MCF 10A (cell line): ENCODE measurements at regions not wholly inside any gene's neighbourhood (a gene's known extent, or its start where the extent isn't known, plus 50 kb on each side); places are given as distances from the start of the nearest gene placed in this dataset.

Experiments
- BruUV-seq: library from RNA; stranded (reverse); fragments of 400-500 nt; replicated peaks from 2 replicates; lab custom pipeline; 2021; lab: Mats Ljungman, UMichigan
- CTCF ChIA-PET: fragments of 300-600 bp; sonication (Branson Sonifier 250); formaldehyde crosslinking; extraction: SDS; loops from one replicate; lab custom pipeline; 2021; ENCODE audit warnings: antibody characterized with exemption, inconsistent platforms; lab: Yijun Ruan, JAX
- POLR2A ChIA-PET: fragments of 300-600, 350-650 bp; sonication (Branson Sonifier 250); formaldehyde crosslinking; extraction: SDS; loops from one replicate; lab custom pipeline; 2020; ENCODE audit warnings: antibody characterized with exemption, inconsistent platforms; lab: Yijun Ruan, JAX
- DNase-seq: peaks from one replicate; pipeline ENCODE4 v3.0.0-alpha.2; 2018; ENCODE audit not compliant: unreplicated experiment
- H3K27ac Mint-ChIP-seq: one replicate; pipeline ENCODE4 v1.8.0; 2022; ENCODE audit warnings: mild to moderate bottlenecking, low read depth, mixed read lengths; ENCODE audit not compliant: unreplicated experiment
- H3K27me3 Mint-ChIP-seq: one replicate; pipeline ENCODE4 v1.8.0; 2022; ENCODE audit warnings: mixed read lengths; ENCODE audit not compliant: insufficient read depth, unreplicated experiment
- H3K36me3 Mint-ChIP-seq: one replicate; pipeline ENCODE4 v1.8.0; 2022; ENCODE audit warnings: mild to moderate bottlenecking, moderate library complexity, mixed read lengths; ENCODE audit not compliant: insufficient read depth, unreplicated experiment
- H3K4me1 Mint-ChIP-seq: one replicate; pipeline ENCODE4 v1.8.0; 2022; ENCODE audit warnings: mixed read lengths; ENCODE audit not compliant: insufficient read depth, unreplicated experiment
- H3K4me3 Mint-ChIP-seq: one replicate; pipeline ENCODE4 v1.8.0; 2022; ENCODE audit warnings: mild to moderate bottlenecking, moderate library complexity, mixed read lengths; ENCODE audit not compliant: unreplicated experiment
- H3K9me3 Mint-ChIP-seq: one replicate; pipeline ENCODE4 v1.8.0; 2022; ENCODE audit warnings: mixed read lengths; ENCODE audit not compliant: unreplicated experiment
- intact Hi-C: fragments of 100-400 bp; cut with micrococcal nuclease; formaldehyde crosslinking; loops from 2 replicates; pipeline ENCODE4 v1.14.1; 2022
- TF ChIP-seq, protein P1 (sequence below): fragments of 200-600 bp; IDR thresholded peaks from one replicate; pipeline ENCODE4 v1.8.0; 2022; ENCODE audit warnings: antibody characterized with exemption, mild to moderate bottlenecking; ENCODE audit not compliant: unreplicated experiment

DNA sequence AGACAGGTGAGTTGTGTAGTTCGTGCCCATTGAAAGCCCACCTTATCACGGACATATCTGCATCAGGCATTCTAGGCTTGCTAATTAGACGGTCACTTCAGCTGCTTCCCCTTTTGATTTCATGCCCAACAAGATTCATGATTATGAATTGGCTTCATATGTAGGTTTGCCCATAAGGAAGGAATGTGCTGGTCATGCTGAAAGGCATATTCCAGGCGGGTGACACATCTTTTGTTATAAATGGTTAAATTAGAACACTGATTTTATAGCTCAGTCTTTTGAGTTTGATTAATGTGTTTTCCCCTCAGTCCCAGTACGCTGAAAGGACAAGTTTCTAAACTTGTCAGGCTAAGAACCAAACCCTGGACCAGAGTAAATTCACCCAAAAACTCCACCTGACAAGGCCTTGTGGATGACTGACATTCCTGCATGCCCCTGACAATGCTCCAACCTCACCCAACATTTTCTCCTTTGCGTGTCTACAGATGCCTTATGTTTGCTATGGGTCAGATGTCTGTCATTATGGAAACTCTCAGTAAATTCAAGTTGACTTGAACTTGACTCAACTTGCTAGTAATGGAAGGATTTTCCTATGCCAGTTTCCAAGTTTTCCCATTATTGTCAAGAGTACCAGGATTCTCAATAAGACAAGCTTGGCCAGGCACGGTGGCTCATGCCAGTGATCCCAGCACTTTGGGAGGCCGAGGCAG, 421.9 kb downstream of the PMP22 start:
- Mint-ChIP-seq H3K36me3 (no peaks in the 10 kb centered on the region), H3K27me3 (no peaks in the 10 kb centered on the region), H3K27ac (no peak overlapping the region), H3K9me3 (peaks cover 12% of the 10 kb centered on the region), H3K4me3 (no peak overlapping the region), H3K4me1 (peaks cover 35% of the 10 kb centered on the region)
- CTCF ChIA-PET = interaction anchor here (1.6 kb wide), 1 partner anchor 83 kb away, joined by 3 read pairs; no protein-coding TSS in a partner anchor
- no peak for DNase-seq
- BruUV-seq = no TSS peak
- POLR2A ChIA-PET = no interaction called here
- intact Hi-C loops = no loop called here
- TF ChIP-seq, protein P1, sequence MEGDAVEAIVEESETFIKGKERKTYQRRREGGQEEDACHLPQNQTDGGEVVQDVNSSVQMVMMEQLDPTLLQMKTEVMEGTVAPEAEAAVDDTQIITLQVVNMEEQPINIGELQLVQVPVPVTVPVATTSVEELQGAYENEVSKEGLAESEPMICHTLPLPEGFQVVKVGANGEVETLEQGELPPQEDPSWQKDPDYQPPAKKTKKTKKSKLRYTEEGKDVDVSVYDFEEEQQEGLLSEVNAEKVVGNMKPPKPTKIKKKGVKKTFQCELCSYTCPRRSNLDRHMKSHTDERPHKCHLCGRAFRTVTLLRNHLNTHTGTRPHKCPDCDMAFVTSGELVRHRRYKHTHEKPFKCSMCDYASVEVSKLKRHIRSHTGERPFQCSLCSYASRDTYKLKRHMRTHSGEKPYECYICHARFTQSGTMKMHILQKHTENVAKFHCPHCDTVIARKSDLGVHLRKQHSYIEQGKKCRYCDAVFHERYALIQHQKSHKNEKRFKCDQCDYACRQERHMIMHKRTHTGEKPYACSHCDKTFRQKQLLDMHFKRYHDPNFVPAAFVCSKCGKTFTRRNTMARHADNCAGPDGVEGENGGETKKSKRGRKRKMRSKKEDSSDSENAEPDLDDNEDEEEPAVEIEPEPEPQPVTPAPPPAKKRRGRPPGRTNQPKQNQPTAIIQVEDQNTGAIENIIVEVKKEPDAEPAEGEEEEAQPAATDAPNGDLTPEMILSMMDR = no peak

DNA sequence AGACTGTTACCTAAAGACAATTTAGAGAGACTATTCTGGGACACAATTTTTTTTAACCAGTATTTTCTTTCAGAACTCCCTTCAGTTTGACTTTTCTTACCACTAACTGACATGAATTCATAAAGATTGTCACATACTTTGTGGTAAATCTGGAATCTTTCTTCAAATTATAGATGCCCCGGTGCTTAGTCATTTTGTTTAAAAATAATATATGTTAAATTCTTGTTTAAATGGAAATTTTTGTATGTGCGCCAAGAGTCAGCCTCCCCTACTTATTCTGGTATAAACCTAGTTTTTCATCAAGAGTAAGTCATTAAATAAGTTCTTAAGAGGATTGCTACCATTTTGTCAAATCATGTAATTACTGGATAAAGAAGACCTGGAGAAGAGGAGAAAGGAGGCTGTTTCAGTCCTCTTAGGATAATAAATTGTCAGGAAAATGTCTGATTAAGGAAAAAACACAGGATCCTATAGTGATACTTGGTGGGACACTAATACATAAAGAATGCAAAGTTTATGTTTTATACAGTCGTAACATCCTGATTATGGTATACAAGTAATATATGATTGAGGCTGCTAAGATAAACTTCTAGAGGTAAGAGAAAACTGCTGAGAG, 424.4 kb downstream of the PMP22 start:
- CTCF ChIA-PET = interaction anchor here (1.3 to 1.4 kb wide), 2 partner anchors 7 to 10 kb away, joined by 3 read pairs; no protein-coding TSS in a partner anchor
- TF ChIP-seq, protein P1 = no peak
- intact Hi-C loops = no loop called here
- H3K4me3 Mint-ChIP-seq = no peak overlapping the region
- BruUV-seq = no TSS peak
- H3K9me3 Mint-ChIP-seq = peaks cover 20% of the 10 kb centered on the region
- H3K4me1 Mint-ChIP-seq = peaks cover 26% of the 10 kb centered on the region
- H3K27me3 Mint-ChIP-seq = no peaks in the 10 kb centered on the region
- no peak overlapping the region for H3K27ac Mint-ChIP-seq
- DNase-seq = peak; percentile 40
- POLR2A ChIA-PET = no interaction called here
- H3K36me3 Mint-ChIP-seq = no peaks in the 10 kb centered on the region

DNA sequence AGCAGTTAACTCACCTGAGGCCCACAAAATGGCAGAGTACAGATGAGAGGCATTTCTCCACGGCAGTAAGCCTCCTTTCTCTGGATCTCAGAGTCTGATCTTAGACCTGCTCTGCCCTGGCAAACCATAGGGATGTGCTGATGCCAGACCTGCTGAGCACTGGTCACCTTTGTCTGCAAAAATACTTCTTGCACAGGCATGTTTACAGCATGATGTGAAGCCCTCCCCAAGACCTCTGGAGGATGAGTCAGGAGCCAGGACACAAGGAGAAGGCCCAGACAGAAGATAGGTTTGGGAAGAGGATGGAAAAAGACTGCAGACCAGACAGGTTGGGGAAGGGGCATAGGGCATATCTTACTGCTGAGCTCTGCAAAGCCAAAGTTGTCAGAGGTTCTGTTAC, 426.6 kb downstream of the PMP22 start:
- no TSS peak for BruUV-seq
- no peak overlapping the region for H3K4me3 Mint-ChIP-seq
- H3K4me1 Mint-ChIP-seq = peaks cover 13% of the 10 kb centered on the region
- DNase-seq = peak; percentile 5
- no peaks in the 10 kb centered on the region for H3K36me3 Mint-ChIP-seq
- H3K27ac Mint-ChIP-seq = no peak overlapping the region
- CTCF ChIA-PET = interaction anchor here (0.5 to 0.6 kb wide), 2 partner anchors 240 to 1723 kb away, joined by 3 read pairs; no protein-coding TSS in a partner anchor
- POLR2A ChIA-PET = interaction anchor here (0.7 kb wide), 1 partner anchor 39 kb away, joined by 3 read pairs; no protein-coding TSS in a partner anchor
- H3K27me3 Mint-ChIP-seq = no peaks in the 10 kb centered on the region
- TF ChIP-seq, protein P1 = no peak
- peaks cover 20% of the 10 kb centered on the region for H3K9me3 Mint-ChIP-seq
- intact Hi-C loops = no loop called here

DNA sequence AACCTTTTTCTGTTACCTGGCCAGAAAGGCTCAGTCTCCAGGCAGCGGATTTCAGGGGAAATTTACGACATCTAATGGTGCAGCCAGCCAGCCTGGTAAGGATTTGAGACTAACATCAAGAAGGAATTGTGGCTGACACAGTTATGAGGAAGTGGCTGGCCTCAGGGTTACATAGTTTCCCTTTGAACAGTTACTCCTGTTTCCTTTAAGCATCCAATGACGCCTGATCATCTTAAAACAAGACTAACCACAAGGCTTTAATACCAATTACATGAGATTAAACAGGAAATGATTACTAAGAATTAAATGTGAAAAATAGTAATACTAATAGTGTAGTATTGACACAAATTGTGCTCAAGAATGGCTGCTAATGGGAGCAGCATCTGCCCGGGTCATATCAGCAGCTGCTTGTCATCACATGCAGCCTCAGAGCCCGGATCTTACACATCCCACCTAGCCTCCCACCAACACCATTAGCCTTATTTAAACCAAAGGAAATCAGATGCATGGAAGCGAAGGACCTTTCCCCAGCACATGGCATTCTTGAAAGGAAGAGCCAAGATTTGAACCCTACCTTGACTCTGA, 431.8 kb downstream of the PMP22 start:
- no TSS peak for BruUV-seq
- POLR2A ChIA-PET = no interaction called here
- no peaks in the 10 kb centered on the region for H3K27me3 Mint-ChIP-seq
- CTCF ChIA-PET = interaction anchor here (1.0 kb wide), 1 partner anchor 57 kb away, joined by 3 read pairs; no protein-coding TSS in a partner anchor
- H3K4me1 Mint-ChIP-seq = no peaks in the 10 kb centered on the region
- peaks cover 8% of the 10 kb centered on the region for H3K9me3 Mint-ChIP-seq
- no peaks in the 10 kb centered on the region for H3K36me3 Mint-ChIP-seq
- no peak overlapping the region for H3K27ac Mint-ChIP-seq
- TF ChIP-seq, protein P1 = no peak
- intact Hi-C loops = no loop called here
- DNase-seq = no peak
- no peak overlapping the region for H3K4me3 Mint-ChIP-seq
